ENCODE measurements at regions not wholly inside any gene's neighbourhood (a gene's known extent, or its start where the extent isn't known, plus 50 kb on each side); places are given as distances from the start of the nearest gene placed in this dataset.

GRCh38 chr11:92675810-92676209 is 293.6 kb upstream of the MTNR1B start:
- peak; percentile 8 for DNase-seq

GRCh38 chr11:92678008-92678611 is 291.3 kb upstream of the MTNR1B start:
- DNase-seq = no peak

GRCh38 chr11:92681586-92681985 is 287.9 kb upstream of the MTNR1B start:
- DNase-seq = no peak

GRCh38 chr11:92682136-92682535 is 287.3 kb upstream of the MTNR1B start:
- DNase-seq = no peak

GRCh38 chr11:92682952-92683351 is 286.5 kb upstream of the MTNR1B start:
- DNase-seq = no peak

- no peak for DNase-seq
Measured at GRCh38 chr11:92685049-92685448, 284.4 kb upstream of the MTNR1B start.

GRCh38 chr11:92687724-92688123 is 281.7 kb upstream of the MTNR1B start:
- no peak for DNase-seq

GRCh38 chr11:92688416-92688815 is 281.0 kb upstream of the MTNR1B start:
- DNase-seq = no peak

GRCh38 chr11:92692826-92693546 is 276.5 kb upstream of the MTNR1B start:
- no peak for DNase-seq

GRCh38 chr11:92696076-92696475 is 273.4 kb upstream of the MTNR1B start:
- DNase-seq = no peak

GRCh38 chr11:92697461-92698312 is 271.8 kb upstream of the MTNR1B start:
- DNase-seq = no peak

GRCh38 chr11:92698742-92699141 is 270.7 kb upstream of the MTNR1B start:
- no peak for DNase-seq

- no peak for DNase-seq
Measured at GRCh38 chr11:92702037-92702804, 267.2 kb upstream of the MTNR1B start.

GRCh38 chr11:92702805-92703448 is 266.5 kb upstream of the MTNR1B start:
- no peak for DNase-seq

GRCh38 chr11:92703449-92703830 is 266.0 kb upstream of the MTNR1B start:
- no peak for DNase-seq

- peak; percentile 97 for DNase-seq
Measured at GRCh38 chr11:92707173-92707619, 262.3 kb upstream of the MTNR1B start.

- peak; percentile 18 for DNase-seq
Measured at GRCh38 chr11:92707665-92708064, 261.8 kb upstream of the MTNR1B start.

GRCh38 chr11:92709329-92709728 is 260.1 kb upstream of the MTNR1B start:
- DNase-seq = no peak

GRCh38 chr11:92711926-92712325 is 257.5 kb upstream of the MTNR1B start:
- no peak for DNase-seq

- DNase-seq = no peak
Measured at GRCh38 chr11:92714111-92714510, 255.3 kb upstream of the MTNR1B start.

GRCh38 chr11:92717240-92717639 is 252.2 kb upstream of the MTNR1B start:
- DNase-seq = peak; percentile 5

- no peak for DNase-seq
Measured at GRCh38 chr11:92720385-92720784, 249.1 kb upstream of the MTNR1B start.
